HG02571 (cell line): ENCODE measurements at regions not wholly inside any gene's neighbourhood (a gene's known extent, or its start where the extent isn't known, plus 50 kb on each side); places are given as distances from the start of the nearest gene placed in this dataset.

Source experiments
- ATAC-seq: cut with Tn5 transposase; IDR thresholded peaks from one replicate; pipeline ENCODE4 v1.9.1; 2021; ENCODE audit warnings: mild to moderate bottlenecking, moderate library complexity; ENCODE audit not compliant: unreplicated experiment

DNA sequence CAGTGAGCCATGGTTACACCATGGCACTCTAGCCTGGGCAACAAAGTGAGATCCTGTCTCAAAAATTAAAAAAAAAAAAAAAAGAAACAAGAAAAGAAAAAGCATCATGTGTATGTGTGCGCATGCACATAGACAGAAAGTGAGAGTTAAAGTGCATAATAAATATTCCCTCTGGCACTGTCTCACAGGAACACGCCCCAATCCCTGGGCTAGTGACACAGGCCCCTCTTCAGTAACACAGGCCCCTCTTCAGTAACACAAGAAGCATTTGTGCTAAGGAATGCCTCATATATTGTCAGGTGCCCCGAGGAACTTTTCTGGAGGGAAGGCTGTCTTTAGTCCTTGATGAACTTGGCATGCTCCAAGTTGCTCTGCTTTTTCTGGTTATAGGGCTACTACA lies 57.5 kb downstream of the RPL27A start:
- no peak for ATAC-seq

DNA sequence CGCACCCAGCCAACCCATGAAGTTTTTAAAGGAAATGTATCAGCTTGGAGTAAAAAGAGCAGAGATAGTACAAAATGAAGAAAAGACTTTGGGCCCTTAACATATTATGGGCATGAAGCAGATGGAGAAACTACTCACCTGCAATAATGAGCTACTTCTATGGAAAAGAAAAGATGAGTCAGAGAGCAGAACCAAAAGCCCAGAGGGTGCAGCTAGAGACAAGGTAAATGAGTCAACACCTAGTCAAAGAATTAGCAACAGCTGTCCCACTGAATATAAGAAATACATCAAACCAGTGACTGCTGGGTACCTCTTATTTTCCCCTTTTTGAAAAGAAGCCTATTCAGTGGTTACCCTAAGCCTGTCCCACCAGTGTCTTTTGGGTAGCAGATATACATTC lies 61.8 kb downstream of the RPL27A start:
- no peak for ATAC-seq

- no peak for ATAC-seq
Observed at GRCh38 chr11:8745431-8746253, 63.0 kb downstream of the RPL27A start.

DNA sequence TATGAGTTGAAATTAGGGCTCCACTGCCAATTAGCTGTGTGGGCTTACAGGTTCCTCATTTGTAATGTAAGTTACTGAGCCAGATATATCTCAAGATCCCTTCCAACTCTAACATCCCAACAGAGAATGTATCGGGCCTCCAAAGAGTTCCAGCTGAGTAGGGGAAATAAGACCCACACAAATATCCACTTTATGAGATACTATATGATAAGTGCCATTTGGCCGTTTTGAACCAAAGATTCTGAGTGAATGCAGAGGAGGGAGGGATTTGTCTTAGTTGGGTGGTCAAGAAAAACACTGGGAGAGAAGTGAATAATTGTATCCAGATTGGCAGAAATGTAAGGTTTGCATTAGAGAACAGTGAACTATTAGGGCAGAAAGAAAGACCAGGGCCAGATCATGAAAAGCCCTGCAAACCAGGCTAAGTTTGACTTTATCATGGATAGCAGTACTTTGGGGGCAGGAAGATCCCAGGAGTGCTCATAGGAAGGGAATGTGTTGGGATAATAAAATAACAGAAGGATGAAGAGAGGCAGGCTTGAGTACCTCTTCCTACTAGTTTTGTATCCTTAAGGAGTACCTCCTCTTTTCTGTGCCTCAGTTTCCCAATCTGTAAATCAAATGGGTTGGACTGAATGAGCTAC lies 63.9 kb downstream of the RPL27A start:
- no peak for ATAC-seq

DNA sequence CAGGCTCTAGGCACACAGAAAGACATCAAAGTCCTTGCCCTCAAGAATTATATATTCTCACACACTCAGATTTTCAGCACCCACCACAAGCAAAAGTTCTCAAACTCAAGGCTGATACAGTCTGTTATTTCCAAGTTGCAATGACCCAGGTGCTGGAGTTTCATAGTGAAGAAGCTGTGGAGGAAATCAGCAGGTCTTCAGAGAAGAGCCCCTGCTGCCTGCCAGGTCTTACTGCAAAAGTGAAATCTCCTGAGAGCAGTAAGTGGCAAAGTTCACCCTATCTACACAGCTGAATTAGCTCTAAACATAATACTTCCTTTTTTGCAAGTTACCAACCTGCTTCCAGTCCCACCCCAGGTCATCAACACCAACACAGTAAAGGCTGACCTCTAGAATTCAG lies 64.6 kb downstream of the RPL27A start:
- no peak for ATAC-seq

DNA sequence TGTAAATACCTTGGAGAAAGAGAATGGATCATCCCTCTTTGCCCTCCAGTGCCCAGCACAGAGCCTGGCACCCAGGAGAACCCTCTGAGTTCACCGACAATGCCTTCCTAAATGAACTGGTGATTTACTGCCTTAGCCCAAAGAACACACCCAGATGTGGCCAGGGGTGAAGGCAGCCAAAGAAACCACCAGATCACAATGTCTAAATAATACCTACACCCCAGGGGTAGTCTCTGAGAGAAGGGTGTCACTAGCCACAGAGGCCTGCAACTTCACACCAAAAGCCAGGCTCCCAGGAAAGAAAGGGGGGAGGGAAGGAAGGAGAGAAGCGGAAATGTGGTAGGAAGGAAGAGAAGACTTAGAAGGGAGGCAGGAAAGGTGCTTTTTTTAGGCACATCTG lies 65.7 kb downstream of the RPL27A start:
- ATAC-seq: no peak

GRCh38 chr11:8749202-8749601 lies 66.6 kb downstream of the RPL27A start:
- no peak for ATAC-seq

DNA sequence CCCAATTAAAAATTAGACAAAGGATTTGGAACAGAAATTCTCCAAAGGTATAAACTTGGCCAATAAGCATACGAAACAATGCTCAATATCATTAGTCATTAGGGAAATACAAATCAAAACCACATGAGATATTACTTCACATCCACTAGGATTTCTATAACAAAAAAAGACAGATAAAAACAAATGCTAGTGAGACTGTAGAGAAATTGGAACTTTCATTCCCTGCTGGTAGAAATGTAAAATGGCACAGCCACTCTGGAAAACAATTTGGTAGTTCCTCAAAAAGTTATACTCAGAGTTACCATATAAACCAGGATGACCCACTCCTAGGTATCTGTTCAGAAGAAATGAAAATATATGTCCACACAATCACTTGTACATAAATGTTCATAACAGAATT lies 71.6 kb downstream of the RPL27A start:
- no peak for ATAC-seq

DNA sequence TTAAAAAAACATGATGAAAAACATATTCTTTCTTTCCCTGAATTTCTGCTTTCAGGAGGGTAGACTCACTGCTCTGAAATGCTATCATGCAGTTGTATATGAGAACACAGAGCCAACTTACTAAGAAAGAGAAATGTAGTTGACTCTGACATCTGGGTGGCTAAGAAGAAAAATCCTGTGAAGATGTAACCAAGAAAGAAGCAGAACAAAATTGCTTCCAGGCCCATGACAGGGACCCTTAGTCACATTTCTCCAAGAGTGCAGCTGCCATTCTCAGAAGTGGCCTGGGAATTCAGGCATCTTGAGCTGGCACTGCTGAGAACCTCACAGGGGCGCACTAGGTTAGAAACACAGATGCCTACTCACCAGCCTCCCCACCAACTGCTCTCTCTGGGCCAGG lies 73.6 kb downstream of the RPL27A start:
- ATAC-seq: no peak

DNA sequence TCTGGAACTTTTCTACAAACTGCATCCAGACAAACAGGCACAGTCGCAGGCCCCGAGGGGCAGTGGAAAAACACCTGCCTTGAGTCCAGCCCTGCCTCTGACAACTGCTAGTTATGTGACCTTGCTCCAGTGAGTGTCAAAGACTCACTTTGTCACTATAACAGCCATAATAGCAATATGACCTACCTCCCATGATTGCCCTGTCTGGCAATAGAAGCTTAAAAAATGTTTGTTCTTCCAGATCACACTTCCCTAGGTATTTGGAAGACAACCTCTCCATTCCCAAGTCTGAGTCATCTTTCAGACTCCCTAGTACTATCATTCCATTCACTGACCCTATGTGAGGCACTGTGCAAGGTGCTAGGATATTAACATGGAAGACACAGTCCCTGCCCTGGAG lies 74.5 kb downstream of the RPL27A start:
- ATAC-seq: no peak

DNA sequence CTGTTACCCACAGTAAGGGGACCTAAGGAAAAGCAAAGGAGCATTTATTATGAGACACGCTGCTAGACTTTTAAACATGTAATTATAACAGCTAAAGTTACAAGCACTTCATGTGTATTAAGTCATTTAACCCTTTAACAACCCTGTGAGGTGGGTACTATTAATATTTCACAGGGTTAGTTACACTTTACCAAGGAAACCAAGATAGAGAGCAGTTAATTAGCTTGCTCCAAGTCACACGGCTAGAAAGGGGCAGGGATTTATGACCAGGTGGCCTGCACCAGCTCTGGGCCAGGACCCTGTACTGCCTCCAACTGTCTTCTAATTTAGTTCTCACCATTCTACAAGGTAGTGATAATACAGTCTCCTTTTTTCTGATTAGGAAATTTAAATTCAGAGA lies 74.9 kb downstream of the RPL27A start:
- ATAC-seq: no peak

DNA sequence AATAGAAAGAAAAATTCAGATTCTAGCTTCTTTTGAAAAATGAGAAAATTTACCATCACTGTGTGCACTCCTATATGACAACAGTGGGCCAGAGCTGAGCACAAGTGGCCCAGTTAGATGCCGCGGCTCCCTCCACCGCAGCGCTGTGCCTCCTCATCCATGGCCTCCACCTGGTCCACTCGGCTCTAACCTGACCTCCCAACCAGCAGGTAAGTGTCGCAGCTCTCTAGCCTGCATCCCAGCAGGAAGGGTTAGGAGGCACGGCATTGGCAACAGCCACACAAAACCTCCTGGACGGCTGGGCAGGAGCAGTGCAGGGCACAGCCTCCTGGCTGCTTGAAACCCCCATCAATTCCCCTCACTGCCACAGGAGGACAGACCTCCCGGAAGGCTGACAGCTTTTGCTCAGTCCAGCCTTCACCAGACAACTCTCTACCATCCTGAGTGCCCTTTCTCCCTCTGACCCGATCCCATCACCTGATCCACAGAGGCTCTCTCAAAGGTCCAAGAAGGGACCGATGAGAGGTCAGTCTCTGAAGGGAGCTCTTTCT lies 76.1 kb downstream of the RPL27A start:
- no peak for ATAC-seq

DNA sequence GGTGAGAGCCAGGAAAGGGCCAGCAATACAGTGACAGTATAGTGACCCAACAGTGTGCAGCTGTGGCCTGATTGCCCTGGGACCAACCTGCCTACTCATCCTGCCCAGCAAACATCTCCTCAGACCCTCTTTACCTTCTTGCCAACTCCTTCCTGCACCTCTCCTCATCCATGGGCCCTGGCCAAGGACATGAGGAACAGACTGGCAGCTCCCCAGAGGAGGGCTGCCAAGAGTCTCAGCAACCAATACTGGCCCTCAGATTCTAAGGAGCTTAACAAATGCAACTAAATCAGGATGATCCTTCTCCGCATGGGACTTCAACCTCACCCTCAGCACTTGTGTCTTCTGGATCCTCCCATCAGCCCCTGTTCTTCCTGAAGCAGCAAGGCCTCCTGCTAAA lies 77.0 kb downstream of the RPL27A start:
- no peak for ATAC-seq

DNA sequence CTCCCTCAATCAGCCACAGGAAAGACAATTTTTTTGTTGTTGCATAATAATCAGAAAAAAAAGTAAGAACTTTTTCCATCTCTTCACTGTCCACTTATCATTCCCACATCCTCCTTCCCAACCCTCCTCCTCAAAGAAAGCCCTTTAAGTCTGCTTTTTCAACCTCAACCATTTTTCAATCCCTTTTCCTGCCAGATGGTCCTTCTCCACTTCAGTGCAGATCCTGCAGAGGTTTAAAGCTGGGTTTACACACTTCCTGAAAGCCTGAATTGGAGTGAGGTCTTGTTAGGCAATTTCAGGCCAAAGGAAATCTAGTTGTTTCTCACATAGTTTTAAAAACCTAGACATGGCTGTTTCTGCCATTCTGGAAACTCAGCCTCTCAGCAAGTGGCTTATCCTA lies 78.3 kb downstream of the RPL27A start:
- no peak for ATAC-seq

GRCh38 chr11:8763070-8763685 lies 80.6 kb downstream of the RPL27A start:
- ATAC-seq: no peak

GRCh38 chr11:8765294-8765693 lies 82.7 kb downstream of the RPL27A start:
- no peak for ATAC-seq

GRCh38 chr11:8766043-8766987 lies 83.7 kb downstream of the RPL27A start:
- no peak for ATAC-seq

DNA sequence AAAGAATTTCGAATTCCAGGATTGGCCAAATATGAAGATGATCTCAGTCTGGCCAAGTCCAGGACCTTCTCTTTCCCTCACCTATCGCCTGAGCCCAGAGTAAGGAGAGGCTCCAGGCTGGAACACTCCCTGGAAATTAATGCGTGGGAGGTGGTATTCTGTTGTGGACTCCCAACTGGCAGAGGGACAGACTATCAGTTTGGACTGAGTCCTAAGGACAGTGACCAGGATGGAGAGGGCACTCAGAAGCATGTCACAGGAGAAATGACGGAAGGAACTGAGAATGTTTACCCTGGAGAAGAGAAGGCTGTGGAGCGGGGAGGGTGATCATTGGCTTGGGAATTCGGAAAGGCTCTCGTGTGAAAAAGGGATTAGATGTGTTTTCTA lies 84.4 kb downstream of the RPL27A start:
- no peak for ATAC-seq

- ATAC-seq: no peak
Observed at GRCh38 chr11:8767466-8768142, 85.0 kb downstream of the RPL27A start.

GRCh38 chr11:8768625-8769333 lies 86.2 kb downstream of the RPL27A start:
- no peak for ATAC-seq
